H1 (cell line): ENCODE measurements at regions not wholly inside any gene's neighbourhood (a gene's known extent, or its start where the extent isn't known, plus 50 kb on each side); places are given as distances from the start of the nearest gene placed in this dataset. TPM values are rescaled to one million over a fixed set of nuclear protein-coding genes. Genes with fewer than 3 reads are reported as not detected.

ENCODE experiments used
- EZH2 ChIP-seq: fragments of 200-600 bp; sonication (generic); IDR thresholded peaks from 2 replicates; pipeline ENCODE4 v1.7.1; 2012; ENCODE audit warnings: low read depth, mild to moderate bottlenecking, moderate library complexity, low read length, inconsistent platforms; ENCODE audit not compliant: severe bottlenecking
- GABPA ChIP-seq: IDR thresholded peaks from 2 replicates; pipeline ENCODE4 v1.6.1; 2011; ENCODE audit warnings: mild to moderate bottlenecking, low read length, moderate library complexity, borderline replicate concordance; ENCODE audit not compliant: insufficient read depth
- KDM1A ChIP-seq: fragments of 200-600, 300-600 bp; sonication (generic); IDR thresholded peaks from 2 replicates; pipeline ENCODE4 v1.7.1; 2016; ENCODE audit warnings: mild to moderate bottlenecking, low read length, borderline replicate concordance
- KDM4A ChIP-seq: IDR thresholded peaks from one replicate; pipeline ENCODE4 v1.7.1; 2012; ENCODE audit warnings: low read depth, mild to moderate bottlenecking, moderate library complexity, low read length, inconsistent platforms; ENCODE audit not compliant: severe bottlenecking
- SP1 ChIP-seq: IDR thresholded peaks from 2 replicates; pipeline ENCODE4 v1.6.1; 2011; ENCODE audit warnings: low read depth, low read length
- small RNA-seq: library from polyadenylated mRNA; stranded (forward); fragments of <200 nt; extraction: miRNeasy Mini kit (QIAGEN cat#:217004); gene quantifications from one replicate; pipeline ENCODE3, GENCODE V24; 2013; ENCODE audit not compliant: insufficient read depth
- TF ChIP-seq, protein P1 (sequence below): IDR thresholded peaks from 2 replicates; pipeline ENCODE4 v1.6.1; 2011; ENCODE audit warnings: low read depth, mild to moderate bottlenecking, low read length; ENCODE audit not compliant: insufficient read depth

DNA sequence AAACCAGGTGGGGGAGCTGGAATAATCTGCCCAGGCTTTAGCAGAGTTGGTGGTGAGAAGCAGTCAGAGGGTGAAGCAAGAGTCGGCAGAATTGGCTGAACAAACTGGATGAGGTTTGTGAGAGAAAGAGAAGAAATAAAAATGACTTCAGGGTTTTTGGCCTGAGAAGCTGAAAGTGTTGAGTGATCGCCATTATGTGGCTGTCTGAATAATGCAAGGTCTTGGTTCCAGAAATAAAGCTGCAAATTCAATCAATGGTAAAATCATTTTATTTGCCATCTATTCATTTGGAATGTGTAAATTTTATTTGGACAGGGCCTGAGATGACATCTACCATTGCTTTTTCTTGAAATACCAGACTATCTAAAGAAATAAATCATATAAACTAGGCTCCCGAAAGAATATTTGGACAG lies 50.4 kb upstream of the DAB2 start (continued):
- TF ChIP-seq, protein P1, sequence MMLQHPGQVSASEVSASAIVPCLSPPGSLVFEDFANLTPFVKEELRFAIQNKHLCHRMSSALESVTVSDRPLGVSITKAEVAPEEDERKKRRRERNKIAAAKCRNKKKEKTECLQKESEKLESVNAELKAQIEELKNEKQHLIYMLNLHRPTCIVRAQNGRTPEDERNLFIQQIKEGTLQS: no peak
- TF ChIP-seq SP1 (no peak), GABPA (no peak), EZH2 (no peak), KDM1A (no peak), KDM4A (no peak)

Small RNA genes in the stretch of these regions (small RNA-seq; reads per million reads assigned to genes)
- gene RNU1-150P: not detected
